ENCODE measurements at regions not wholly inside any gene's neighbourhood (a gene's known extent, or its start where the extent isn't known, plus 50 kb on each side); places are given as distances from the start of the nearest gene placed in this dataset.

DNA sequence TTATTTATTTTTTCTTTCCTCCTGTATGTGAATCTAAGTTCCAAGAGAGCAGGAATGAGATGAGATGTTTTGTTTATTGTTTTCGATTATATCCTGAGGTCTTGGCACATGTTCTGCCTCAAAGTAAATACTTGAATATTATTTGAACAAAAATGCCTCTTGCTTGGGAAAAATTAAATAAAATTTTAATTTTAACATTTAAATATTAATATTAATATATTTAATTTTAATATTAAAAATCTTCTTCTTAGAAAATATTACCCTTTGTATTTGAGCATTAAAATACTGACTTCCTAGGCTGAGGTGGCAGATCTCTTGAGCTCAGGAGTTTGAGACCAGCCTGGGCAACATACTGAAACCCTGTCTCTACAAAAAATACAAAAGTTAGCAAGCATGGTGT lies 123.4 kb upstream of the SEMA3D start:
- no peaks in the 10 kb centered on the region for H3K36me3 ChIP-seq (ENCODE audit: insufficient read depth, low read length)
- no peaks in the 10 kb centered on the region for H3K4me1 ChIP-seq (ENCODE audit: insufficient read depth, low read length)
- DNase-seq (no peak), ATAC-seq (ENCODE audit: insufficient read depth, low read depth) (no peak)
- no peaks in the 10 kb centered on the region for H3K79me2 ChIP-seq (ENCODE audit: insufficient read depth, low read length)
- TF ChIP-seq, protein P1, sequence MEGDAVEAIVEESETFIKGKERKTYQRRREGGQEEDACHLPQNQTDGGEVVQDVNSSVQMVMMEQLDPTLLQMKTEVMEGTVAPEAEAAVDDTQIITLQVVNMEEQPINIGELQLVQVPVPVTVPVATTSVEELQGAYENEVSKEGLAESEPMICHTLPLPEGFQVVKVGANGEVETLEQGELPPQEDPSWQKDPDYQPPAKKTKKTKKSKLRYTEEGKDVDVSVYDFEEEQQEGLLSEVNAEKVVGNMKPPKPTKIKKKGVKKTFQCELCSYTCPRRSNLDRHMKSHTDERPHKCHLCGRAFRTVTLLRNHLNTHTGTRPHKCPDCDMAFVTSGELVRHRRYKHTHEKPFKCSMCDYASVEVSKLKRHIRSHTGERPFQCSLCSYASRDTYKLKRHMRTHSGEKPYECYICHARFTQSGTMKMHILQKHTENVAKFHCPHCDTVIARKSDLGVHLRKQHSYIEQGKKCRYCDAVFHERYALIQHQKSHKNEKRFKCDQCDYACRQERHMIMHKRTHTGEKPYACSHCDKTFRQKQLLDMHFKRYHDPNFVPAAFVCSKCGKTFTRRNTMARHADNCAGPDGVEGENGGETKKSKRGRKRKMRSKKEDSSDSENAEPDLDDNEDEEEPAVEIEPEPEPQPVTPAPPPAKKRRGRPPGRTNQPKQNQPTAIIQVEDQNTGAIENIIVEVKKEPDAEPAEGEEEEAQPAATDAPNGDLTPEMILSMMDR (IDR thresholded peaks at IDR 0.05; ENCODE audit: borderline replicate concordance, extremely low read depth, low read length, poor library complexity, severe bottlenecking): no peak
- TF ChIP-seq EZH2 (IDR thresholded peaks at IDR 0.05; ENCODE audit: borderline replicate concordance, low read depth, low read length, severe bottlenecking): no peak
- H3K4me3 ChIP-seq (ENCODE audit: low read depth in 1 of 2, low read length in 2 of 2): no peak overlapping the region
- H2AFZ ChIP-seq (ENCODE audit: low read depth, low read length): no peak overlapping the region
- H4K20me1 ChIP-seq (ENCODE audit: insufficient read depth, low read length): no peaks in the 10 kb centered on the region
- no peak overlapping the region for H3K27ac ChIP-seq (ENCODE audit: low read length)
- H3K9ac ChIP-seq (ENCODE audit: low read depth, low read length): no peak overlapping the region
- H3K27me3 ChIP-seq (ENCODE audit: insufficient read depth, low read length, poor library complexity): no peaks in the 10 kb centered on the region
- no peak overlapping the region for H3K4me2 ChIP-seq (ENCODE audit: insufficient read depth, low read length)
- H3K9me3 ChIP-seq (ENCODE audit: insufficient read depth, low read length, severe bottlenecking): no peaks in the 10 kb centered on the region

DNA sequence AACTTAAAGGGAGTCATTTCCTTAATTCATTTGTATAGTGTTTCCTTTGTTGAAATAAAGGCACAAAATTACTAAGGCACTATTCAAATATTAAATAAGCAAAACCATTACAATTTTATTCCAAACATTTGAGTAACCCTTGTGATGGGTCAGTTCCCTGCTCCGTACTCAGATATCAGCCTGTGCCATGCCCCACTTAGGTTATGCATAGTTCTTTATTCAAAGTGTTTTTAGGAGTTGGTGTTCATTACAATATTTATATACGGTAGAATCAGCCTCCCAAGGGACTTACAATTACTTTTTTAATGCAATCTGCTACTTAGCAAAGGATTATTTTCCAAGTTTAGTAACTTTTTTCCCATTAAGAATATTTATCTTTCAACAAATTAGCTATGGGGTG lies 119.3 kb upstream of the SEMA3D start:
- no peak for TF ChIP-seq EZH2 (IDR thresholded peaks at IDR 0.05; ENCODE audit: borderline replicate concordance, low read depth, low read length, severe bottlenecking)
- TF ChIP-seq, protein P1 (IDR thresholded peaks at IDR 0.05; ENCODE audit: borderline replicate concordance, extremely low read depth, low read length, poor library complexity, severe bottlenecking): no peak

DNA sequence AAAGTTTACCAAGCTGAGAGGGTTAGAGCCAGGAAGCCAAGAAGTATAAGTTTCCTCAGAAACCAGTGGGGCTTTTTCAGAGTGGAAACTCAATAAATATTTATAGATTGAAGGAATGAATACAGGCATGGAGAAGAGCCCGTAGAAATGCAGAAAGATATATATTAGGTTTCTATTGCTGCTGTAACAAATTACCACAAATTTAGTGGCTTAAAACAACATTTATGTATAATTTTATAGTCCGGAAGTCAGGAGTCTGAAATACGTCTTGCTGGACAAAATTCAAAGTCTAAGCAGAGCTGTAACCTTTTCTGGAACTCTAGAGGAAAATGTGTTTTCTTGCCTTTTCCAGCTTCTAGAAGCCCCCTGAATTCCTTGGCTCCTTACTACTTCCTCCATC lies 107.3 kb upstream of the SEMA3D start:
- TF ChIP-seq, protein P1 (IDR thresholded peaks at IDR 0.05; ENCODE audit: borderline replicate concordance, extremely low read depth, low read length, poor library complexity, severe bottlenecking): no peak
- TF ChIP-seq EZH2 (IDR thresholded peaks at IDR 0.05; ENCODE audit: borderline replicate concordance, low read depth, low read length, severe bottlenecking): no peak
- Histone ChIP-seq H3K27me3 (ENCODE audit: insufficient read depth, low read length, poor library complexity) (no peaks in the 10 kb centered on the region), H3K4me1 (ENCODE audit: insufficient read depth, low read length) (no peaks in the 10 kb centered on the region), H2AFZ (ENCODE audit: low read depth, low read length) (no peak overlapping the region), H3K9me3 (ENCODE audit: insufficient read depth, low read length, severe bottlenecking) (no peaks in the 10 kb centered on the region), H3K9ac (ENCODE audit: low read depth, low read length) (no peak overlapping the region), H3K36me3 (ENCODE audit: insufficient read depth, low read length) (no peaks in the 10 kb centered on the region), H4K20me1 (ENCODE audit: insufficient read depth, low read length) (no peaks in the 10 kb centered on the region), H3K4me2 (ENCODE audit: insufficient read depth, low read length) (no peak overlapping the region), H3K79me2 (ENCODE audit: insufficient read depth, low read length) (no peaks in the 10 kb centered on the region), H3K27ac (ENCODE audit: low read length) (no peak overlapping the region), H3K4me3 (ENCODE audit: low read depth in 1 of 2, low read length in 2 of 2) (no peak overlapping the region)
- DNase-seq (no peak), ATAC-seq (ENCODE audit: insufficient read depth, low read depth) (no peak)

More for the DNA sequence above, 119.3 kb upstream of the SEMA3D start:
- H3K9me3 ChIP-seq (ENCODE audit: insufficient read depth, low read length, severe bottlenecking): no peaks in the 10 kb centered on the region
- no peak overlapping the region for H3K9ac ChIP-seq (ENCODE audit: low read depth, low read length)
- H3K27ac ChIP-seq (ENCODE audit: low read length): no peak overlapping the region
- H2AFZ ChIP-seq (ENCODE audit: low read depth, low read length): no peak overlapping the region
- no peak for ATAC-seq (ENCODE audit: insufficient read depth, low read depth)
- no peaks in the 10 kb centered on the region for H3K27me3 ChIP-seq (ENCODE audit: insufficient read depth, low read length, poor library complexity)
- no peak for DNase-seq
- H3K4me2 ChIP-seq (ENCODE audit: insufficient read depth, low read length): no peak overlapping the region
- no peaks in the 10 kb centered on the region for H3K4me1 ChIP-seq (ENCODE audit: insufficient read depth, low read length)
- H3K36me3 ChIP-seq (ENCODE audit: insufficient read depth, low read length): no peaks in the 10 kb centered on the region
- no peak overlapping the region for H3K4me3 ChIP-seq (ENCODE audit: low read depth in 1 of 2, low read length in 2 of 2)
- no peaks in the 10 kb centered on the region for H3K79me2 ChIP-seq (ENCODE audit: insufficient read depth, low read length)
- H4K20me1 ChIP-seq (ENCODE audit: insufficient read depth, low read length): no peaks in the 10 kb centered on the region
